ENCODE measurements at regions not wholly inside any gene's neighbourhood (a gene's known extent, or its start where the extent isn't known, plus 50 kb on each side); places are given as distances from the start of the nearest gene placed in this dataset.

DNA sequence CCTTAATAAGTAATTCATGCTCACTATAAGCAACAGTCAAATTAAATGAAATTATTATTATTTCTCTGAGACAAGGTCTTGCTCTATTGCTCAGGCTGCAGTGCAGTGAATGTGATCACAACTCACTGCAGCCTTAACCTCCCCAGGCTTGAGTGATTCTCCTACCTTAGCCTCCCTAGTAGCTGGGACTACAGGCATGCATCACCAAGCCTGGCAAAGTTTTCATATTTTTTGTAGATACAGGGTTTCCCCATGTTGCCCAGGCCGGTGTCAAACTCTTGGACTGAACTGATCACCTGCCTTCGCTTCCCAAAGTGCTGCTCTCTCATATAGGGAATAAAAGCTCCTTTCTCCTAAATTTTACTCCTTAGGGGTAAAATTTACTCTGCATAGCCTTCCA, 74.9 kb upstream of the GAREM1 start:
- Histone ChIP-seq H3K9me3 (replicated peaks; ENCODE audit: control insufficient read depth, insufficient read depth, low read length) (no peaks in the 10 kb centered on the region), H3K79me2 (ENCODE audit: control insufficient read depth, insufficient read depth, low read length) (no peaks in the 10 kb centered on the region), H2AFZ (ENCODE audit: low read depth, low read length) (no peak overlapping the region), H3K9me1 (replicated peaks; ENCODE audit: control insufficient read depth, extremely low read depth, insufficient read depth, low read length) (no peaks in the 10 kb centered on the region), H3K4me1 (ENCODE audit: control insufficient read depth, extremely low read depth, insufficient read depth, low read length) (no peaks in the 10 kb centered on the region), H3K27ac (ENCODE audit: insufficient read depth, low read depth, low read length) (no peak overlapping the region), H3K4me2 (ENCODE audit: insufficient read depth, low read length) (no peak overlapping the region), H3K36me3 (ENCODE audit: control insufficient read depth in 2 of 2, extremely low read depth in 1 of 2, insufficient read depth in 2 of 2, low read length in 2 of 2) (no peaks in the 10 kb centered on the region), H3K27me3 (ENCODE audit: control insufficient read depth in 2 of 2, insufficient read depth in 2 of 2, low read length in 2 of 2) (peaks cover 1 to 4% of the 10 kb centered on the region in 2 experiments), H3K9ac (replicated peaks; ENCODE audit: extremely low read depth, insufficient read depth, low read length) (no peak overlapping the region), H3K4me3 (replicated peaks in 1 of 3; ENCODE audit: insufficient read depth in 1 of 3, low read depth in 1 of 3, low read length in 3 of 3) (no peak overlapping the region), H4K20me1 (replicated peaks; ENCODE audit: control insufficient read depth, extremely low read depth, insufficient read depth, low read length) (no peaks in the 10 kb centered on the region)
- no peak for FAIRE-seq
- DNase-seq (ENCODE audit: low read depth, low spot score): no peak
- dilution Hi-C loops (cut with MboI; ENCODE audit: extremely low pct_ligation_motif_present, low sequenced_read_pairs) (no loop called here), intact Hi-C loops (cut with micrococcal nuclease) (no loop called here)
- no TSS peak for BruUV-seq (replicated peaks)
- ChIA-PET CTCF (interaction anchor here (0.7 to 10.5 kb wide), 4 partner anchors 13 to 386 kb away, joined by 3 to 304 read pairs (median 7); no protein-coding TSS in a partner anchor), POLR2A (no interaction called here)
- TF ChIP-seq GATA2 (IDR thresholded peaks at IDR 0.05; ENCODE audit: insufficient read depth, insufficient read length, low read depth, low read length) (no peak), MYC (IDR thresholded peaks at IDR 0.05; ENCODE audit: low read depth, low read length) (no peak), JUN (IDR thresholded peaks at IDR 0.05; ENCODE audit: borderline replicate concordance, insufficient read depth, insufficient read length, low read depth) (no peak), POLR2A (IDR thresholded peaks at IDR 0.05; ENCODE audit: low read depth, low read length) (no peak), EZH2 (IDR thresholded peaks at IDR 0.05; ENCODE audit: borderline replicate concordance, low read depth, low read length, severe bottlenecking) (no peak), POLR2AphosphoS5 (IDR thresholded peaks at IDR 0.05; ENCODE audit: insufficient read depth, low read depth, low read length) (no peak), FOS (IDR thresholded peaks at IDR 0.05; ENCODE audit: borderline replicate concordance, insufficient read depth, low read length) (no peak)
- TF ChIP-seq, protein P1, sequence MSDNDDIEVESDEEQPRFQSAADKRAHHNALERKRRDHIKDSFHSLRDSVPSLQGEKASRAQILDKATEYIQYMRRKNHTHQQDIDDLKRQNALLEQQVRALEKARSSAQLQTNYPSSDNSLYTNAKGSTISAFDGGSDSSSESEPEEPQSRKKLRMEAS (IDR thresholded peaks at IDR 0.05; ENCODE audit: insufficient read depth, insufficient read length): no peak

DNA sequence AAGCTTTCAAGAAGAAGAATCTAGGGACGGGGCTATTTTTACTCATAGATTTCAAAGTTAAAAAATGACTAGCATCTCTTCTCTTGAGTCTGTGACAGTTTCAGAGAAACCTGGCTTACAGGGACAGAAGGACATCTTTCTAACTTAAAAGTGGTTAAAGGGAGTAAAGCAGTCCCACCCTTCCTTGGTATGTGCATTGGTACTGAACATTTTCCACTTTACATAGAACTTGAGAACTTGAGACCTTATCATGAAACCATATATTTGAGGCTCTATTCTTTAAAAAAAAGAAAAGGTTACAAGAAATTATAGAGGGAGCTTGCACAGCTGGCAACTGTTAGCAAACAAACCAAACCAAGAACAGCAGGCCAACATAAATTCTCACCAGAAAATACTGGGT, 73.4 kb upstream of the GAREM1 start:
- Histone ChIP-seq H3K79me2 (ENCODE audit: control insufficient read depth, insufficient read depth, low read length) (no peaks in the 10 kb centered on the region), H3K9me3 (replicated peaks; ENCODE audit: control insufficient read depth, insufficient read depth, low read length) (no peaks in the 10 kb centered on the region), H2AFZ (ENCODE audit: low read depth, low read length) (no peak overlapping the region), H3K4me3 (replicated peaks in 1 of 3; ENCODE audit: insufficient read depth in 1 of 3, low read depth in 1 of 3, low read length in 3 of 3) (no peak overlapping the region), H3K4me1 (ENCODE audit: control insufficient read depth, extremely low read depth, insufficient read depth, low read length) (no peaks in the 10 kb centered on the region), H3K27ac (ENCODE audit: insufficient read depth, low read depth, low read length) (no peak overlapping the region), H3K36me3 (ENCODE audit: control insufficient read depth in 2 of 2, extremely low read depth in 1 of 2, insufficient read depth in 2 of 2, low read length in 2 of 2) (no peaks in the 10 kb centered on the region), H3K9ac (replicated peaks; ENCODE audit: extremely low read depth, insufficient read depth, low read length) (no peak overlapping the region), H3K9me1 (replicated peaks; ENCODE audit: control insufficient read depth, extremely low read depth, insufficient read depth, low read length) (no peaks in the 10 kb centered on the region), H3K27me3 (ENCODE audit: control insufficient read depth in 2 of 2, insufficient read depth in 2 of 2, low read length in 2 of 2) (peaks cover 1 to 4% of the 10 kb centered on the region in 2 experiments), H3K4me2 (ENCODE audit: insufficient read depth, low read length) (no peak overlapping the region), H4K20me1 (replicated peaks; ENCODE audit: control insufficient read depth, extremely low read depth, insufficient read depth, low read length) (no peaks in the 10 kb centered on the region)
- TF ChIP-seq GATA2 (IDR thresholded peaks at IDR 0.05; ENCODE audit: insufficient read depth, insufficient read length, low read depth, low read length): no peak
- TF ChIP-seq JUN (IDR thresholded peaks at IDR 0.05; ENCODE audit: borderline replicate concordance, insufficient read depth, insufficient read length, low read depth): no peak
- no peak for TF ChIP-seq FOS (IDR thresholded peaks at IDR 0.05; ENCODE audit: borderline replicate concordance, insufficient read depth, low read length)
- no peak for TF ChIP-seq POLR2A (IDR thresholded peaks at IDR 0.05; ENCODE audit: low read depth, low read length)
- TF ChIP-seq, protein P2, sequence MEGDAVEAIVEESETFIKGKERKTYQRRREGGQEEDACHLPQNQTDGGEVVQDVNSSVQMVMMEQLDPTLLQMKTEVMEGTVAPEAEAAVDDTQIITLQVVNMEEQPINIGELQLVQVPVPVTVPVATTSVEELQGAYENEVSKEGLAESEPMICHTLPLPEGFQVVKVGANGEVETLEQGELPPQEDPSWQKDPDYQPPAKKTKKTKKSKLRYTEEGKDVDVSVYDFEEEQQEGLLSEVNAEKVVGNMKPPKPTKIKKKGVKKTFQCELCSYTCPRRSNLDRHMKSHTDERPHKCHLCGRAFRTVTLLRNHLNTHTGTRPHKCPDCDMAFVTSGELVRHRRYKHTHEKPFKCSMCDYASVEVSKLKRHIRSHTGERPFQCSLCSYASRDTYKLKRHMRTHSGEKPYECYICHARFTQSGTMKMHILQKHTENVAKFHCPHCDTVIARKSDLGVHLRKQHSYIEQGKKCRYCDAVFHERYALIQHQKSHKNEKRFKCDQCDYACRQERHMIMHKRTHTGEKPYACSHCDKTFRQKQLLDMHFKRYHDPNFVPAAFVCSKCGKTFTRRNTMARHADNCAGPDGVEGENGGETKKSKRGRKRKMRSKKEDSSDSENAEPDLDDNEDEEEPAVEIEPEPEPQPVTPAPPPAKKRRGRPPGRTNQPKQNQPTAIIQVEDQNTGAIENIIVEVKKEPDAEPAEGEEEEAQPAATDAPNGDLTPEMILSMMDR (IDR thresholded peaks at IDR 0.05; ENCODE audit: extremely low read depth in 1 of 2, insufficient read depth in 1 of 2, low read depth in 1 of 2, low read length in 2 of 2): no peak
- TF ChIP-seq POLR2AphosphoS5 (IDR thresholded peaks at IDR 0.05; ENCODE audit: insufficient read depth, low read depth, low read length): no peak
- no peak for TF ChIP-seq MYC (IDR thresholded peaks at IDR 0.05; ENCODE audit: low read depth, low read length)
- TF ChIP-seq, protein P1 (IDR thresholded peaks at IDR 0.05; ENCODE audit: insufficient read depth, insufficient read length): no peak
- TF ChIP-seq EZH2 (IDR thresholded peaks at IDR 0.05; ENCODE audit: borderline replicate concordance, low read depth, low read length, severe bottlenecking): no peak
- intact Hi-C loops (cut with micrococcal nuclease): no loop called here
- no peak for FAIRE-seq
- no TSS peak for BruUV-seq (replicated peaks)
- no peak for DNase-seq (ENCODE audit: low read depth, low spot score)
- dilution Hi-C loops (cut with MboI; ENCODE audit: extremely low pct_ligation_motif_present, low sequenced_read_pairs): no loop called here
- CTCF ChIA-PET: interaction anchor here (0.6 kb wide), 2 partner anchors 8 to 327 kb away, joined by 3 read pairs; no protein-coding TSS in a partner anchor
- POLR2A ChIA-PET: no interaction called here

Measured in endothelial cell of umbilical vein (primary cell).